ENCODE measurements at regions not wholly inside any gene's neighbourhood (a gene's known extent, or its start where the extent isn't known, plus 50 kb on each side); places are given as distances from the start of the nearest gene placed in this dataset.

DNA sequence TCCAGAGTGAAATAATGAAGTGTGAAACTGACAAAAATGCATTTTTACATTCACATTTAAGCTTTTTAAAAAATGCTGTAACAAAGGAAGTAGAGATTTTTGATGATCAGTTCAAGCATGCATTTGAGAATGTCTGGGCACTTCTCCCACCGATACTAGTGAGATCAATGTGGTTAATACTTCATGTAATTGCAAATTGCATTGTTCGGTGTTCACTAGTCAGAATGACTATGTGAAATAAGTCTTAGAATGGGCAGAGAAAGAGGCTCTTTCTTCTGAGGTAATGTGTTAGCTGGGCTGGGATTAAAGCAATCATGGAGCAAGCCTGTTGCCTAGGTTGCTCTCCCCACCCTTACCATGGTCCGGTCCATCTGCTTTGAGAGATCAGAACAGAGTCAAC is 587.0 kb upstream of the GRM7 start:
- TF ChIP-seq CTCF (IDR thresholded peaks at IDR 0.05) (no peak), EP300 (IDR thresholded peaks at IDR 0.05) (no peak), POLR2A (IDR thresholded peaks at IDR 0.05) (no peak)
